ENCODE measurements at regions not wholly inside any gene's neighbourhood (a gene's known extent, or its start where the extent isn't known, plus 50 kb on each side); places are given as distances from the start of the nearest gene placed in this dataset.
"Not testable (repeated sequence)": the region's sequence is repeated elsewhere in the genome, so short reads cannot be mapped to it uniquely, and the experiment has no call there.

DNA sequence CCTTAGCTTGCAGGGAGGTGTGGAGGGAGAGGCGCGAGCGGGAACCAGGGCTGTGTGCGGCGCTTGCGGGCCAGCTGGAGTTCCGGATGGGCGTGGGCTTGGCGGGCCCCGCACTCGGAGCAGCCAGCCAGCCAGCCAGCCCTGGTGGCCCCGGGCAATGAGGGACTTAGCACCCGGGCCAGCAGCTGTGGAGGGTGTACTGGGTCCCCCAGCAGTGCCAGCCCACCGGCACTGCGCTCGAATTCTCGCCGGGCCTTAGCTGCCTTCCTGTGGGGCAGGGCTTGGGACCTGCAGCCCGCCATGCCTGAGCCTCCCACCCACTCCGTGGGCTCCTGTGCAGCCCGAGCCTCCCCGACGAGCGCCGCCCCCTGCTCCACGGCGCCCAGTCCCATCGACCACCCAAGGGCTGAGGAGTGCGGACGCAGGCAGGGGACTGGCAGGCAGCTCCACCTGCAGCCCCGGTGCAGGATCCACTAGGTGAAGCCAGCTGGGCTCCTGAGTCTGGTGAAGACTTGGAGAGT, 462.2 kb downstream of the ACTL7B start:
- not testable (repeated sequence) for DNase-seq

DNA sequence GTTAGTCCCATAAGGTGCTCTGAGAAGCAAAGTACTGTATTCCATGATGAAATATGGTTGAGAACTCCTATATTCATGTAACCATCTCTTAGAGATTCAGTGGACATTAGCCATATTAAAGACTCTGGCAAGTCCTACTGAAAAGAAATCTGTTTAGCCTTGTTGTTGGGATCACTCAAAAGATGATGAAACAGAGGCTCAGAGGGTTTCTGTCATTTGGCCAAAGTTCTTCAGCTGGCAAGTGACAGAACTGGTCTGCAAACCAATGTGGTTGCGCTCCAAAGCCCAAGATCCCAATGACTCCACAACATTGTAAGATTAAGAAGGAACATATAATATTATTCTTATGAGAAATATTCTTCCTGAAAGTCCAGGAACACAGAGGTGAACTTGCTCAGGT, 462.9 kb downstream of the ACTL7B start:
- no peak for DNase-seq

DNA sequence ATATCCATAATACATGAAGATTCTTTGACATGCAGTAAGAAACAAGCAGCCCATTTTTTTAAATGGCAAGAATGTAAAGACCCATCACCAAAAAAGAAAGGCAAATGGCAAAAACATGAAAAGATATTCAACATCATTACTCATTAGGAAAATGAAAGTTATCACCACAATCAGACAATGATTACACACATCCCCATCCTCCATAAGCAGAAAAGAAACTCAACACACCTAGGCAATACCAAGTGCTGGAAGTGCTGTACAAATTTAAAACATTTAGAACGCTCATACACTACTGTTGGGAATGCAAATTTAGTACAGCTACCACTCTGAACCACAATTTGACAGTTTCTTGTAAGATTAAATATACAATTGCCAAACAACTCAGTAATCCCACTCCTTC, 466.7 kb downstream of the ACTL7B start:
- no peak for DNase-seq

DNA sequence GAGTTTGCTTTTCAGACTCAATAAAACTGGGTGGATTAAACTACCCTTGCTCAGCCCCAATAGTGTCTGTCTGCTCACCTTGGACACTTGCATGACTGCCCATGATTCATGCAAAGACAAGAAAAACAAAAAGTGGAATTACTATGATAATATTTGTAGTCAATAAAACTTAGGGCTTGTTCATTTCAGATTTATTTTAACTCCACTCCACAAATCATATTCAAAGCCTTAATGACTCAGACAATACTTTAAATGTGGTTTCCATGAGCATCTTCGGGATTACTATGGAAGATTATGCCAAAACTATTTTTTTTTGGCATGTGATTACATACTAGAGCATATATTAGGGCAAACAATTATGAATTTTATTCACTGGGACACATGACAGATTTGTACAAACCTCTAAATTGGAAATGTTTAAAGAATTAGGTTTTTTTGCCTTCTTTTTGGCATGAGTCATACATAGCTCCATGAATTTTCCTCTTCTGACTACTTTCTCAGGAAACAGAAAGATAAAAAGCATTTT, 468.9 kb downstream of the ACTL7B start:
- DNase-seq = no peak

DNA sequence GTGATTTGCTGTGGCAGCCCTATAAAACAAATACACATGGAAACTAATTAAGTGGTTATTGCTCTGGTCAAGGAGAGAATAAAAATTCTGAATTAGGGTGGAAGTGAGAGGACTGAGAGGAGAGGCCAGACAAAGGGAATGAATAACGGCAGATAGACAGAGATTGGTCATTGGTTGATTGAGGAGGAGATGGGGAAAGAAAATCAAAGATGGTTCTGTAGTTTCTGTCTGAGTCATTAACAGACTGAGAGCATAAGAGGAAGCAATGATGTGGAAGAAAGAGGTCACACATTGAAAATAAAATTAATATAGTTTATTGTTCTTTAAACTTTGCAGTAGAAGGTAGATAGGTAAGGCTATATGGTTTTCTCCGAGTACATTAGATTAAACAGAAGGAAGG, 469.8 kb downstream of the ACTL7B start:
- DNase-seq = no peak

DNA sequence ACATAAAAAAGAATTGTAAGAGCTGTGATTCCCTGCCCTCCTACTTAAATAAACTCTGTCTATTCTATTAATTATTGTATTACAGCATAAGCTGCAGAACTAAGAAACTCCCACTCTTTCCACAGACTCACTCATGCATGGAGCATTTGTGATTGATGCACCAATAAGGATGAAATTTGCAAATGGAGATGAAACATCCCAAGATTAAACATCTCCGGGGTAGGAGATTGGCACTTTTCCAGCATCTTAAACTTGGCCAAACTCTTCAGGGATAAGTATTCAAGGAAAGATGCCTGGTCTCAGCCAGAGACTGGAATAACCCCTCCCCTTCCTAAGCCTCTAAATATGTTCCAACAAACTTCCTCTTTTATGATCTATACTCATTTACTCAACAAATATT, 472.0 kb downstream of the ACTL7B start:
- DNase-seq = no peak

DNA sequence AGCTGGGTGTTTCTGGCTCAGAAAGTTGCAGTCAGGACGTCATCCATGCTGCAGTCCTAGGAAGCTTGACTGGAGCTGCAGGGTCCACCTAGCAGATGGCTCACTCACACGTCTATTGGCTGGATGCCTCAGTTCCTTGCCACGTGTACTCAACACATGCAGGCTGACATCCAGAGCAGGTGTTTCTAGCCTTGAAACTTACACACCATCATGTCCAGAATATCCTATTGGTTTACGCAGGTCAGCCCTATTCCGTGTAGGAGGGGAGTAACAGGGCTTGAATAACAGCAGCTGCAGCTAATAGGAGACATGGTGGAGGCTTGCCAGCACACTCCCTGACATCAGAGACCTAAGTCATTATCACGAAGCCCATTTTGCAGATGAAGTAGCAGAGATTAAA, 473.5 kb downstream of the ACTL7B start:
- DNase-seq = no peak

DNA sequence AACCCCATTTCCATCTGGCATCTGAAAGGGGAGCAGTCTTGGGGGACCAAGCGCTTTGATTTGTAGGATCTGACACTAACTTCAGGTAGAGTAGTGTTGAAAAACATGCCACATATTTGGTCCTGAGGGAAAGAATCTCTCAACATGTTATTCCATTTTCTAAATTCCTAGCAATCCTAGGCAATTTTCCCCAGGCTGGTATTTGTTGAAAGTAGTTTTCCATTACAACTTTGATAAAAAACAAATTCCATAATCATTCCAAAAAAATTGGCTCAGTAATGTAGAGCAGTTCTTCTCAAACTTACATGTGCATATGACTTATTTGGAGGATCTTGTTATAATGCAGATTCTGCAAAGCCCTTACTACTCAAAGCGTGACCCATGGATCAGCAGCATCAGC, 477.9 kb downstream of the ACTL7B start:
- DNase-seq = no peak

DNA sequence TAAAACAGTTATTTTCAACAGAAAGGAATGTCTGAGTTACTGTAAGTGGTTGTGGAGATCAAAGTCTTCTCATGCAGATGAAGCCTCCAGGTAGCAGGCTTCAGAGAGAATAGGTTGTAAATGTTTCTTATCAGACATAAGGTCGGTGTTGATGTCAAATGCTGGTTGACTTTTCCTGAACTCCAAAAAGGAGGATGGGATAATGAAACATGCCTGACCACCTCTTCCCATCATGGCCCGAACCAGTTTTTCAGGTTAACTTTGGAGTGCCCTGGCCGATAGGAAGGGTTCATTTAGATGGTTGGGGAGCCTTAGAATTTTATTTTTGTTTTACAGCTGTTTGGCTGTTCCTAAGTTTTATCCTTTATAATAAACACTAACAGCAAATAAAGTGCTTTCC, 478.4 kb downstream of the ACTL7B start:
- DNase-seq = no peak

DNA sequence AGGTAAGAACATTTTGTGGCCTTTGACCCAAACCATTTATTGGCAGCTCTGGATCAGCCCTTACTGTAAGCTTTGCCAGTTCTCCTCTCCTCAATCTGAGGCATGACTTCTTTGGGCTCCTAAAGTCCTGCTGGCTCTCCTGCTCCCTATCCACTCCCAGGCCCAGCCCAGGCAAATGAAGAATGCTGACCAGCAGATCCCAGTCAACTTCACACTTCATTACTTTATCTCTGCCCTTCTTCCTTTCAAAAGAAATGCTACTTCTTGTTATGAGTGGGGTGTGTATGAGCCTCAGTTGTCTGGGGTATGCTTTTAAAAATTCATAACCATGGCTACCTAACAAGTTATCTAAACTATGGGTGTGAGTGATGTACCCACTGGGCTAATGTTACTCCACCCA, 479.6 kb downstream of the ACTL7B start:
- DNase-seq = no peak

DNA sequence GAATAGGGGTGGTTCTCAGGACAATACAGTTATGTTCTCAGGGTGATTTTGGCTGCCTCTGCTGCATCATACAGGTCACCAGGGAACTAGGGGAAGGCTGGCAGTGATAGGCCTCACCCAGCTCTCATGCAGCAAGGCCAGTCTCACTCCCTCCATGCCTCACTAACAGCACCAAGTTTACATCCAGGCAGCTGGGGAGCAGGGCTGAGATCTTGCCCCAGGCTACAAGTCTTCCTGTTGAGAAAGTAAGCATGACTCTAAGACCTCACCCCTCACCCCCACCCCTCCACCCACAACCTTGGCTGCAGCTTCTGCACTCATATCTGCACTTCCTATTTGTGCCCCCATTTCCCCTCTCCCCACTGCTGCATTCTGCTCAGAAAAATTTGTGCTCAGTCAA, 481.2 kb downstream of the ACTL7B start:
- no peak for DNase-seq

DNA sequence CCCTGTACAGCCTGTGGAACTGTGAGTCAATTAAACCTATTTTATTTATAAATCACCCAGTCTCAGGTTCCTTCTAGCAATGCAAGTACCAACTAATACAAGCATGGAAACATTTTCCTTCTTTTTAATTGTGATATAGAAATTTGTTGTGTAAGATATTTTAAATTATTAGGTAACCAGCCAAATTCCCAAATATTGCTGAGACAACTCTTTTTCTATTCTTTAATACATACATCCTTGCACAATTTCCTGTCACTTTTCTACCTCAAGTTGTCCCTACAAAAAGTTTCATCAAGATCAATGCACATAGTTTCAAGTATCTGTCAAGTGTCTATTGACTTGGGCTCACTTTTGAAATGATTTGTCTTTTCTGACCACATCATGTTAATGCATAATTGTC, 488.6 kb downstream of the ACTL7B start:
- no peak for DNase-seq

DNA sequence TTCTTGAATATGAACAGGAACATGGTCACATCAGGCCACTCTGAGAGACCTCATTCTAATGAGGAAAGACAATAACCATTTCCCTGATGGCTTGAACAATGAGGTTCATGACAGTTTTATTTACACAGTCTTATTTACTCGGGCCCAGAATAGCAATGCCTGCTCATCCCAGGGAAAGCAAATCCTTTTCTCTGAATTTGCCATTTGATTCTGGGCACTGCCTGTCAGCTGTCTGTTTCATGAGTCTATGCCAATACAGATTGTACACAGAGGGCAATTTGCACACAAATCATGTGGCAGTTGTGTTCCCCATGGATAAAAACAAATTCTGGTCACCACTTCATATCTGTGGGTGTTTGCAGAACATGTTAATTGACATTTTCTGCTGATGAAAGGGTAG, 492.5 kb downstream of the ACTL7B start:
- DNase-seq = no peak

DNA sequence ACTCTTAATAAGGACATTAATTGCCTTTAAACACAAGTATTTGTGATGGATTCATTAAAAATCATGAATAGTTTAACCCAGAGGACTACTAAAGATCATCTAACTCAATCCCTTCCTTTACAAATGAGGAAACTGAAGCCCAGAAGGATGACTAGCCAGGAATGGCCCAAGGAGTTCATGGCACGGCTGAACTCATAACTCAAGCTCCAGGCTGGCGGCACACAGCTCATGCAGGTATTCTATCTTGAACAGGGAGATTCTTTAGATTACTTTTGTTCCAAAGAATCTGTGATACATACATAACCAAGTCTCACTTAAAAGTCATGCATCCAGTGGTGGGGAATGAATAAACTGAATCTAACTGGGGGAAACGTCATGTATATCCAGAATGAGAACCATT, 495.5 kb downstream of the ACTL7B start:
- DNase-seq = no peak

DNA sequence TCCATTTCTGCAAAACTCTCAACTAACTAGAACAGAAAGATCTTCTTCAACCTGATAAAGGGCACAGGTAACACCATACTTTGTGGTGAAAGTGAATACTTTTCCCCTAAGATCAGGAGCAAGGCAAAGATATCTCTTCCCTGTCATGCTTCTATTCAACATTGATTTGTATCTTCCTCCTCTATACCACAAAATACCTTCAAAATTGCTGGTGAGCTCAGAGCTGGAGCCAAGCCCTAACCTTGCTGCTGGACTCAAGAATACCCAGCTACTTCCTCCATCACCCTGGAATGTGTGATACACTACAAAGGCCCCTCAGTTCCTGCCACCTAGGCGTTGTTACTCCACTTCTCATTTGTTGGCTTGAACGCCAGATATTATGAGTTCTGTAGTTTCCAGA, 499.0 kb downstream of the ACTL7B start:
- DNase-seq = no peak

DNA sequence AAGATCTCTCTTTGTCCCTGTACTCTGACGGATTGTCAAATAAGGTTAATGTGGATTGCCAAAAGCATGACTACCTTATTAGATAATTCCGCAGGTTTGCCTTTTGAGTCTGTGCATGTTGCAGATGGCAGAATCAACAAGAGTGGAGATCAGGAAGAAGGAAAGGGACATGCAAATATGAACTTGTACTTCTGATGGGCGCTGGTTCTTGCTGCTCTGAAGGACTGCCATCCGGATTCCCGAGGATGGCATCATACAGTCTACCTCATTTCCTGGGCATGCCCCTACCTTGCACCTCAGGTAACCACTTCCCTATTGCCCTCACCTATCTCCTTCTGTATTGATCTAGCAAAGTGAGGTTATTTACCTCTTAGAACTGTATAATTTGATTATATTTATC, 504.2 kb downstream of the ACTL7B start:
- no peak for DNase-seq

DNA sequence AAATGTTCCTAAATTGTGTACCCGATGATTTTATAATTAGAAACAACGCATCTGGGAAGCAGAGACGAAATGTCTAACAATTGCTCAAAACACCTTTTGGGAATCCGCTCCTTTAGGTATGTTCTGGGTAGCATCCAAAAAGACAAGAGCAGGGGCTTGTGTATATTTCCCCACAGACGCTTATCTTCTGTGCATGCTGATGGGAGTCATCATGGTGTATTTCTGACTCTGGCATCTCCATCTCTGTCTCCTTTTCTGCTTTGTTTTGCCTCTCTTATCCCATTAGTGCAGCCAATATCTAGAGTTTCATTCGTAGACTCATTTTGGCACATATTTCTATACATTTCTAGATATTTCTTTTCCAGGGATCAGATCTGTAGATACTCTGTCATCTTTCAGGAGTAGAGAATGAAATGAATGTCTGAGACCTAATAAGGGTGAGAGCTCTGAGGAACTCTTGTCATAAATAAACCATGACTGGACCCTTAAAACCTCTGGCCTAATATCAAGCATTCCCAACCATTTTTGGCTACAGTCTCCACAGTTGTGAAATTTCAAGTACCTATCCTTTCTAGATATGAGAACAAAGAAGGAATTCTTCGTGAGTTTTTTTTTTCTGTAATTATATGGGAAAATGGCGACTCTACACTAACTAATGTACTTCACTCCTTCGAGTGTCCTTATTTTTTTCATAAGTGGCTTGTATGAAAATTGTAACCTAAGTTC, 508.2 kb downstream of the ACTL7B start:
- no peak for DNase-seq

DNA sequence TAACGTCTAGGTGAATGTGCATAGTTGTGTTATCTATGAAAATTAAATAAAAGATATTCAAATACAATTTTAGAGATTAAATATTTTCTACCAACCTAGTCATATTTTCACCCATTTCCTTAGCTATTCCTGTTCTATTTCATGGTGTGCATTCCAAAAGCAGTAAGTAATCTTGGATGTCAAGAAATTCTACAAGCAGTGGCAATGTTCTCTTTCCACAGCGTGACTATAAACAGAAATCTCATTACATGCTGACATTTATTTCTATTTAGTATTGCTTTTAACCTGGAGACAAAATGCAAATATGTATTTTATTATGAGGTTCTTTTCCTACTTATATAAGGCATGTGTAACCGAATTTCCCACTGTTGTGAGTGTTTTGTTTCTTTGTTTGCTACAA, 510.0 kb downstream of the ACTL7B start:
- DNase-seq = no peak

DNA sequence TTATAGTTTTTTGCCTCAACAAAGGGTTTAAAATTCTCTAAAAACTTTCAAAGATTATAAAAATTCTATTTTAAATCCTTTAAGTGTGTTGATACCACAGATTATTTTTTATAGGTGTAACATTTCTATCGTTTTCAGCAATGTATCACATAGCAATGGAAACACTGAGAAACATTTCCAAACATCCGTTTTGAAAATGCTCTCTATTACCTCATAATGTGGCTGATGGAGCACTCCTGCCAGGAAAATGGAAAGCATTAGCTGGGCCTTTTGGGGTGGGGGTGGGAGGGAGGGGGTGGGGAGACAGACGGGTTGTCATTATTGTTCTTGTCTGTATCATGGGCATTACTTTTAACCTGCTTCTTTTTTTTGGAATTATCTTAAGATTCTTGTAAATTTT, 516.5 kb downstream of the ACTL7B start:
- DNase-seq = no peak

DNA sequence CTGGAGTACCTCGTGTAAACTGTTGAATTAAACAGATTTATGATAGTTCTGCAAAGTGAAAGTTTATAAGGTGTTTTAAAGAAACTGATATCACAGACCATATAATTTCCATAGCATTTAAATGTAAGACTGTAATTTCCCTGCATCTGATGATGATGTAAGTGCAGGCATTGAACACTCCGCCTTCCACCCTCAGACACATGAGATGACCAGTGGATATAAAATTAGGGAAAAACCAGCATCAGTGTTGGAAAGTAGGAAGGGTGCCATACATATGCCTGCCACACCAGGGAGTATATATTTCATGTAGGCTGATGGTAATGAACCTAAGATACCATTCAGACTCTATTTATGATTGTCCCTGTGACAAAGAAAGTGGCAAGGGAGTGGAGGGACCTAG, 519.2 kb downstream of the ACTL7B start:
- no peak for DNase-seq

DNA sequence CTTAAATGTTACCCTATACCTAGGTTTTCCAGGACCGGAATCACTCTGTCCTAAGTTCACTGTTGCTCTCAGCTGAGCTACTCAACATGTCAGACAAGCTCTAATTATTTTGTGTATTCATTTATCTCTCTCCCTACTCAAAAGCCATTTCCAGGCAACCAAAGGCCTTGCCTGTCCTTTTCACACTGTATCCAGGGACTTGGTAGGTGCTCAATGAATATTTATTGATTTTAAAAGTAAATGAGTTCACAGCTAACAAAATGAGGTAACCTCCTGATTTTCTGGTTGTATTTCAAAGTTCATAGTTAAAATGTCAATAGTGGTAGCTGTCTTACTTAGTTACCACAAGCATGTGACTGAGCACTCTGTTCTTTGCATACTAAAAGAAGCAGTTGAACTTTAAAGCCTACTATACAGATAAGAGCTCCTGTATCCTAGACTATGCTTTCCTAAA, 522.2 kb downstream of the ACTL7B start:
- DNase-seq = no peak

DNA sequence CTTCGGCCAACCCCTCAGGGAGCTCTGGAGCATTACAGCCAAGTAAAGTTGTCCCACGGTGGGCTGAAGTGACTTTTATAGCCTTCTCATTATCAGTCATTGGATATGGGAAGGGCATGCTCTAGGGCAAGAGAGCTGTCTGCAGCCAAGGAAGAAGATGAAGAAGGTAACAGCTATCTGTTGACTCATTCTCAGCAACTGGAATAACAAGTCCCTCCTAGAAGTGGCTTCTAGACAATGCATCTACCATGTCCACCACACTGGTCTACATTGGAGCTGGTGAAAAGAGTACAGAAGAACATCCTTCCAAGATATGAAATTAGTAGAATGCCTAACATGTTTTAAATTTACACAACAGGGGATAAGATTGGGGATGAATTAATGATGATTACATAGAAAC, 524.2 kb downstream of the ACTL7B start:
- no peak for DNase-seq

DNA sequence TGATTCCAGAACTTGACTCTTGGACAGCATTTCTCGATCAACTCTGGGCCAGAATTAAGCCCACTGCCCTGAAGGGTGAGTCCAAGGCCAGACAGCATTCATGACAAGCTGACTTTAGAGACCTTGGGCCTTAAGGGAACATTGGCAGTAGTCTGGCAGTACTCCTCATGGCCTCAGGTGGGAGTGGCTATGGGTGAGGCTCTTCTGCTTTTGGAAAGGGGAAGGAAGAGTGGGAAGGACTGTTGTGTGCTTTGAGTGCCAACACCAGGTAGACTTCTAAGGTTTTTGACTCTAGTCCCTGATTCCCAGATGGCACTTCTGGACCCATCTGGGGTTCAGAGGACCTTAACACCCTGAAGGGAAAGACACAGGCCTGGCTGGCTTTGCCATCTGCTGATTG, 530.4 kb downstream of the ACTL7B start:
- DNase-seq = no peak

DNA sequence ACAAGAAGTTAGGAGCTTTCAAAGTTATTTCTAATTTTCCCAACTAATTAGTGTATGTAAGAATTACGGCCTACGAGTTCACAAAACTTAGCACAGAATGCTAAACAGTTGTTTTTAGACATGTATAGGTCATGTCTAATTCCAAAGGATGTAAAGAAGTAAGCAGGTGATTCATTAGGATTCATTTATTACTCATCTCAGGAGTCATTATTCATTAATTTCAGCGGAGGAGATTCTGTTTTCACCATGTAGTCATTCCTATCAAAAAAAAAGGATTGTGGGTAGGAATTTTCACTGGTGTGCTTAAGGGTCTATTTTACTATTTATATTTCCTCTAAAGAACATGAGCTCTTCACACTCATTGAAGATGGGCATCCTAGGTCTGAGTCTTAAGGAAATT, 532.2 kb downstream of the ACTL7B start:
- no peak for DNase-seq

Data from stimulated activated CD4-positive, alpha-beta T cell treated with anti-CD3 and anti-CD28 coated beads, Interleukin-4, amount 100 ng/mL, for 1 hour (primary cell).